Fibroblast of peridontal ligament (primary cell): ENCODE measurements at regions not wholly inside any gene's neighbourhood (a gene's known extent, or its start where the extent isn't known, plus 50 kb on each side); places are given as distances from the start of the nearest gene placed in this dataset.
"Not testable (repeated sequence)": the region's sequence is repeated elsewhere in the genome, so short reads cannot be mapped to it uniquely, and the experiment has no call there.

Experiments
- DNase-seq: peaks from one replicate; pipeline ENCODE4 v3.0.0-alpha.2; 2010; ENCODE audit errors: extremely low read depth

- DNase-seq, result no peak
Measured at GRCh38 chr6:168826726-168827585, 386.0 kb downstream of the SMOC2 start.

DNA sequence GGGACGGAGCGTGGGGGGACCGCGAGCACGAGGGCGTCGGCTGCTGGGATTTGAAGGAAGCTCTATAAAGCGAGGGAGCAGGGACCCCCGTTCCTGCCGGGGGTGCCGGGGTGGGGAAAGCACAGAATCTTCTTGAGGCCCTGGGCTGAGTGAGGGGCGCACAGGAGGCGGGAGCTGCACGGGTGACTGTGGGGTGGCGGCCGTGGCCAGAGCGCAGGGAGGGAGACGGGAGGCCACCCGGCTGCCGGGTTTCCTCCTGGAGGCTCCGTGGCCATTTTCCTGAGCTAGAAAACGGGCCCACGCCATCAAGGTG is 385.1 kb downstream of the SMOC2 start:
- no peak for DNase-seq

DNA sequence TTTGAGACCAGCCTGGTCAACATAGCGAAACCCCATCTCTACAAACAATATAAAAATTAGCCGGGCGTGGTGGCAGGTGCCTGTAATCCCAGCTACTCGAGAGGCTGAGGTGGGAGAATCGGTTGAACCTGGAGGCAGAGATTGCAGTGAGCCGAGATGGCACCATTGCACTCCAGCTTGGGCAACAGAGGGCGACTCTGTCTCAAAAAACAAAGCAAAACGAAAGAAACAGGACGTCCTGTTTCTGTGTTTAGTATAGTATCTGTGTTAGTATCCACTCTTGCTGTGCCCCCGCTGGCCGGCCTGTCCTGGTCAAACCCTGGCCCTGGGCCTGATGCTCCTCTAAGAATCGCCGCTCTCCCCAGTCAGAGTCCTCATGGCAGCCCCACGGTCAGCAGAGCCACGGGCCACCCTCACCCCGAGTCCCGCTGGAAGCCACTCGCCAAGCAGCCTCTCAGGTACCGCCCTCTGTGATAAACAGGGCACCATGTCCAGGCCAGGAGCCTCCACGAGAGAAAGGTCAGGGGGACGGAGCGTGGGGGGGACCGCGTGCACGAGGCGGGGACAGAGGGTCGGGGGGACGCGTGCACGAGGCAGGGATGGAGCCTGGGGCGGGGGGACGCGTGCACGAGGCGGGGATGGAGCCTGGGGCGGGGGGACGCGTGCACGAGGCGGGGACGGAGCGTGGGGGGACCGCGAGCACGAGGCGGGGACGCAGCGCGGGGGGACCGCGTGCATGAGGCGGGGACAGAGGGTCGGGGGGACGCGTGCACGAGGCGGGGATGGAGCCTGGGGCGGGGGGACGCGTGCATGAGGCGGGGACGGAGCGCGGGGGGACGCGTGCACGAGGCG is 384.5 kb downstream of the SMOC2 start:
- no peak for DNase-seq

GRCh38 chr6:168823397-168824212 is 382.6 kb downstream of the SMOC2 start:
- DNase-seq, result no peak

- DNase-seq, result no peak
Measured at GRCh38 chr6:168822376-168822775, 381.4 kb downstream of the SMOC2 start.

DNA sequence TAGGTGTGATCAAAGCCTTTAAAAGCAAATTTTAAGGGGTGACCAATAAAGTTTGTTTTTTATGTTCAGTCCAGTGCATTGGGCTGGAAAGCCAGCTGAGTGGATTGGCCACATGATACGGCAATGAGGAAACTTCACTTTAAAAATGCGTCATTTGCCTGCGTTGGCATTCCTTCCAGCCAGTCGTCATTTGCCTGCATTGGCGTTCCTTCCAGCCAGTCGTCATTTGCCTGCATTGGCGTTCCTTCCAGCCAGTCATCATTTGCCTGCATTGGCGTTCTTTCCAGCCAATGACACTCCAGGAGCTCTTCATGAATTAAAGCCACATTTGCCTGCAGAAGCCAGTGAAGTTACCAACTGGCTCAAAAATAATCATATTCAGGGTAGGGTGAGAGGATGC is 378.6 kb downstream of the SMOC2 start:
- DNase-seq, result no peak

DNA sequence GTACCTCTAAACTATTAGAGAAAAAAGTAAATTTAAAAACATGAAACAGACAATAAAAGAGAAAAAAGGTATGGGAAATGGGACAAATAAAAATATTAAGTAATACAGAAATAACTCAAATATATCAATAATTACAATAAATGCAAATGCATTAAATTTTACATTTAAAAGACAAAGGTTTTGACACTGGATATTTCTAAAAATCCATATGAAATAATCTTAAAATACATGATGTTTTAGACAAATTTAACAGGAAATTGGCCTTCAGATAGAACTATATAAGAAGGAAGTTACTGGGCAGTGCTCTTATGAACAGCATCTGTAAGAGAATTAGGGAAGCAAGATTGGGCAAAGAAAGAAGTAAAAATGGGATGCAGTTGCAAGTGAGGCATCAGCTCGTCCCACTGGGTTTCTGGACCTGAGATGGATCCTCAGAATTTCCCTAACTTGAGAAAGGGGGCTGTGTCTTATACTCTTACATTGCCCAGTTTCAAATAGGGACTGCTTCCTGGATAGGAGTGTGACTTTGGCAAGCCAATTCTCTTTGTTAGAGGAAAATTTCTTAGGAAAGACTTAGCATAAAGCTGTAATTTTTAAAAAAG is 376.7 kb downstream of the SMOC2 start:
- DNase-seq, result no peak

- DNase-seq, result no peak
Measured at GRCh38 chr6:168815229-168815628, 374.2 kb downstream of the SMOC2 start.

- no peak for DNase-seq
Measured at GRCh38 chr6:168808232-168808631, 367.2 kb downstream of the SMOC2 start.

- DNase-seq, result no peak
Measured at GRCh38 chr6:168804331-168804730, 363.3 kb downstream of the SMOC2 start.

- no peak for DNase-seq
Measured at GRCh38 chr6:168803874-168804273, 362.9 kb downstream of the SMOC2 start.

DNA sequence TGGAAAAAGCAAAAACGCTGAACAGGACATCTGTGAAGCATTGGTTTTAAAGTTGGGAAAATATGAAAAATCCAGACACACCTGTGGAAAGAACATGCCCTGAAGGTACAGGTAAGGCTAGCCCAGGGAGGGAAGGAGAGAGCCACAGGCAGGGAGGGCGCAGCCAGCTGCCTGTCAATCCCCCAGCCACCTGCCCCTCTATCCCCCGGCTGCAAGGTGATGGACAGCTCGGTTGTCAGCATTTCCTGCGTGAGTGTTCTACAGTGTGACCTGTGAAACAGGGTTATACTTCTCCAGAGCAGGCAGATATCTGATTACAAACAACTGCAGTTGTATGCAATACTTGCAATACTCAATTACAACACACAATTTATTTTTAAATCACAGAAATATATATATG is 358.1 kb downstream of the SMOC2 start:
- no peak for DNase-seq

- no peak for DNase-seq
Measured at GRCh38 chr6:168796106-168796505, 355.1 kb downstream of the SMOC2 start.

- not testable (repeated sequence) for DNase-seq
Measured at GRCh38 chr6:168795611-168796010, 354.6 kb downstream of the SMOC2 start.

DNA sequence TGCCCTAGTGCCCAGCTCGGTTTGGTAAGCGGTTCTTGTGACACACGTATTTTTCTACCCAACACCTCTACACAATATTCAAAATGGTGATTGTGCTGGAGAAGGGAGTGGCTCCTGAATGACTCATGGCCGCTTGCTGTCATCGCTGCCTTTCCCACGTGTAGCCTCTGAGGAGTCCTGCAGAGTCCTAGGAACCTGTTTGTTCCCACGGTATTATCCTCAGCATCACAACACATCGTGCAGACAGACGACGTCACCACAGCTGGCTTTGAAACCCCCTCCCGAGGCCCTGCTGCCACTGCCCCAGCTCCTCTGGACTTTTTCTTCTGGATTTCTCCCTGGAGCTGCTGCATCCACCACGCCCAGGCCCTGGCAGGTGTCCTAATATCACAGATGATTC is 353.5 kb downstream of the SMOC2 start:
- DNase-seq, result no peak

DNA sequence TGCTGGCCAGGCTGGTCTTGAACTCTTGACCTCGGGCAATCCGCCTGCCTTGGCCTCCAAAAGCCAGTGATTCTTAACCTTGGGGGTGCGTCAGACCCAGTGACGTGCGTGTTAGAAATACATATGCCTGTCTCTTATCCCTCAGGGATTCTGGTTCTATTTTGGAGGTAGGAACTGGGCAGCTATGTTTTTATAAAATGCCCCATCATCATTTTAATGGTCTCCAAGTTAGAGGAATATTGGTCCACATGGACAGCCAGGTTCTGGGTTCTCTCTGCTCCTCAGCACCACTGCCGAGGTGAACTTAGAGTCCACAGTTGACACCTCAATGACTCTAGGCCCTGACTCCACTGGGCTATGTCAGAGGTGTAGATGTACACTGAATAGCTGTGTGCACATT is 352.7 kb downstream of the SMOC2 start:
- DNase-seq, result no peak

DNA sequence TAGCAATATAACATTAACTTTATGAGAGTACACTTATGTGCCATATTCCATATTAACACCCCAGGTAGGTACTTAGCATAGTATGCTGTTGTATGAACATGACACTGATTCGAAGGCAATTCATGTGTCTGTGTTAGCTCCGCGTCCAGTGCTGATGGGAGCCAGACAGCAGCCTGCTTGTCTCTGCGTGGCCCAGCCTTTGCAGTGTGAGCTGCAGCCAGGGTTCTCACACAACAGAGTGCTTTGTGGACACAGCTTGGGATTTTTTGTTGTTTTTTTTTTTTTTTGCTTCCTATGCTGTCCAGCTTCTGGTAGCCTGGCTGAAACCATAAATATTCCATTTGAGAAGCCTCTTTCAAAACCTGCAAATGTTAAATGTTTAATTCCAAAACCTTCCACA is 350.9 kb downstream of the SMOC2 start:
- no peak for DNase-seq

DNA sequence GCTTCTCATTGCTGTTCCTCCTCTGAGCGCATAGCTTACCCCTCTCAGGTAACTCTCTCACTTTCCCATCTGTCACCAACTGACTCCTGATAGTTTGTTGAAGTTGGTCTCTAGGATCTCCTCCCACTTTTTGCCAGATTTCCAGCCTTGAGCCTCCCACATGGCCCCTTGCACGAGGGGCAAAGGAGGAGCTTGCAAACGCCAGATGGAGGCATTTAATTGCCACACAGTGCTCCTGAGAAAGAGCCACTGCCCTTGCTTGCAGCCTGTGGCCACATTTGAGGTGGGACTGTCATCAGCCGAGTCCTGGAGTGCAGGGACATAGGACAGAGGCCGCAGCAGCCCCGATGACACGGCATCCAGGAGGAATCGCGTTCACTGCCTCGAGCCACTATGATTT is 348.7 kb downstream of the SMOC2 start:
- no peak for DNase-seq

DNA sequence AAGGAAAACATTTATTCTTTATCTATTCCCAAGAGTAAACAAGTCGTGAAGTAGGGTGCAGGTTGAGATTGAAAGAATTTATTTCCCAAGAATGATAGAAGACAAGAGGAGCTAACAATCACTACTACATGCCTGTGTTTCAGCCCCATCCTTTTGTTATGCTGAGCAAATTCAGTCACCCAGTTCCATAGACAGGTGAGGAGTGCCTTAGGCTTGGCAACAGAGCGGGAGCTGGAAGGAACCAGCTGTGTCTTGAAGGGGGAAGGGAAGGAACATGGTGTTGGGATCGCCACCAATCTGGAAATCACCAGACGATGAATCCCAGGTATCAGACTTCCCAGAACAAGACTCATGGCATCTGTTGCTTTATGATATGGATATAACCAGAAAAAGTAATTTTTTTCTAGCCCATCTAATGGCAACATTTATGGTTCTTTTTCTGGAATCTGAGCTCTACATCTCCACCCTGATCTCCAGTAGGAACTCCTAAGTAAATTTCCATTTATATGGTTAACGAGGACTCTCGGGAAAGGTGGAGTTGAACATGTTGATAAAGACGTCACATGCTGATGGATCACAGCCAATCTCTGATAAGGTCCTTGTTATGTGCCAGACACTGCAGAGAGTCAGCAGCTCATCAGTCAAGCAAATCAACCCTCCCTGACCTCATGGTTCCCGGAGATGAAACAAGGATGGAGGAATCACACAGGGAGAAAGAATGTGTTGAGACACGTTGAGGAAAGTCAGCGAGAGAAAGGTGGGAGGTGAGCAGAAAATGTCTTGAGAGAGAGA is 344.9 kb downstream of the SMOC2 start:
- DNase-seq, result no peak

DNA sequence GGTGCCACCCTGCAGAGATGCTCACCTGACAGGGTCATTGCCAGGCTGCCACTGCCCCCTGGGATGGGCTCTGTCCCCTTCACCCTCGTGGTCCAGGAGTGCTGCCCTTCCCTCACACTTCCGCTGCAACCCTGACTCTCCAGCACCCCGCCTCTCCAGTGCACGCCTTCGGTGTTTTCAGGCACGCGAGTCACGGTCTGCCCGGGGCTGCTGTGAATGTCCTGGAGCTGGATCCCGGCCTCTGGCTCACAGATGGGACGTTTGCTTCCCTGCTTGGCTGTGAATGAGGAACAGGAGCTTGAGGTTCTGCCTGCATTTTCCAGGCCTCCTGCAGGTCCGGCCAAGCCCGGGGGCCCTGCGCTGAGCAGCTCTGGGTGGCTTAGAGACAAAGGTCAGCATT is 343.4 kb downstream of the SMOC2 start:
- DNase-seq, result no peak

- DNase-seq, result no peak
Measured at GRCh38 chr6:168783720-168784119, 342.7 kb downstream of the SMOC2 start.
